H1 (cell line): ENCODE measurements at regions not wholly inside any gene's neighbourhood (a gene's known extent, or its start where the extent isn't known, plus 50 kb on each side); places are given as distances from the start of the nearest gene placed in this dataset.

Experiments
- CEBPB ChIP-seq: IDR thresholded peaks from 2 replicates; pipeline ENCODE4 v1.6.1; 2012; ENCODE audit warnings: low read depth, low read length
- CHD1 ChIP-seq: IDR thresholded peaks from 2 replicates; pipeline ENCODE4 v1.6.1; 2012; ENCODE audit warnings: low read depth, low read length, improper control_type of control experiment
- CHD2 ChIP-seq: IDR thresholded peaks from 2 replicates; pipeline ENCODE4 v1.6.1; 2012; ENCODE audit warnings: low read length, improper control_type of control experiment
- CHD7 ChIP-seq: fragments of 300-600 bp; sonication (generic); IDR thresholded peaks from 2 replicates; pipeline ENCODE4 v1.7.1; 2012; ENCODE audit warnings: low read length, moderate library complexity, mild to moderate bottlenecking, inconsistent platforms; ENCODE audit not compliant: insufficient replicate concordance
- CTBP2 ChIP-seq: IDR thresholded peaks from 2 replicates; pipeline ENCODE4 v1.7.0; 2011; ENCODE audit warnings: borderline replicate concordance, mild to moderate bottlenecking, moderate library complexity, mixed read lengths, low read length; ENCODE audit not compliant: insufficient read depth, insufficient read length
- GABPA ChIP-seq: IDR thresholded peaks from 2 replicates; pipeline ENCODE4 v1.6.1; 2011; ENCODE audit warnings: mild to moderate bottlenecking, low read length, moderate library complexity, borderline replicate concordance; ENCODE audit not compliant: insufficient read depth
- HDAC6 ChIP-seq: IDR thresholded peaks from one replicate; pipeline ENCODE4 v1.7.1; 2012; ENCODE audit warnings: low read depth, mild to moderate bottlenecking, inconsistent platforms, low read length, moderate library complexity
- KDM4A ChIP-seq: IDR thresholded peaks from one replicate; pipeline ENCODE4 v1.7.1; 2012; ENCODE audit warnings: low read depth, mild to moderate bottlenecking, moderate library complexity, low read length, inconsistent platforms; ENCODE audit not compliant: severe bottlenecking
- SAP30 ChIP-seq: fragments of 300-600 bp; sonication (generic); IDR thresholded peaks from 2 replicates; pipeline ENCODE4 v1.7.1; 2012; ENCODE audit warnings: low read length, moderate library complexity, mild to moderate bottlenecking, inconsistent platforms; ENCODE audit not compliant: insufficient read depth, insufficient replicate concordance
- SP4 ChIP-seq: IDR thresholded peaks from 2 replicates; pipeline ENCODE4 v1.6.1; 2012; ENCODE audit warnings: low read length, inconsistent platforms
- TCF12 ChIP-seq: IDR thresholded peaks from 2 replicates; pipeline ENCODE4 v1.6.1; 2011; ENCODE audit warnings: low read depth, mild to moderate bottlenecking, low read length

- TF ChIP-seq CHD7 (no peak), TCF12 (no peak), HDAC6 (no peak), SP4 (no peak), CEBPB (no peak), GABPA (no peak), CTBP2 (no peak), KDM4A (no peak), CHD1 (no peak), SAP30 (no peak), CHD2 (no peak)
Observed at GRCh38 chr2:138095336-138095735, 131.1 kb downstream of the HNMT start (continued).
